Fibroblast of villous mesenchyme (primary cell): ENCODE measurements at regions not wholly inside any gene's neighbourhood (a gene's known extent, or its start where the extent isn't known, plus 50 kb on each side); places are given as distances from the start of the nearest gene placed in this dataset.

Experiments used
- DNase-seq: peaks from one replicate; pipeline ENCODE4 v3.0.0-alpha.2; 2010; ENCODE audit warnings: low read depth
- H3K4me3 ChIP-seq: 2 replicates; pipeline ENCODE4 v1.5.1; 2011; ENCODE audit warnings: low read depth, mild to moderate bottlenecking, low read length
- CTCF ChIP-seq: IDR thresholded peaks from 2 replicates; pipeline ENCODE4 v1.5.1; 2012; ENCODE audit warnings: low read depth, mild to moderate bottlenecking, low read length; ENCODE audit not compliant: insufficient read depth

- no peak for DNase-seq
- no peak overlapping the region for H3K4me3 ChIP-seq
- no peak for TF ChIP-seq CTCF
Measured at GRCh38 chr6:98200084-98200483, 634.3 kb upstream of the POU3F2 start.

GRCh38 chr6:98203170-98203806 lies 631.1 kb upstream of the POU3F2 start:
- H3K4me3 ChIP-seq, result no peak overlapping the region
- no peak for TF ChIP-seq CTCF
- no peak for DNase-seq

GRCh38 chr6:98212468-98212867 lies 621.9 kb upstream of the POU3F2 start:
- TF ChIP-seq CTCF, result no peak
- DNase-seq, result no peak
- H3K4me3 ChIP-seq, result no peak overlapping the region

GRCh38 chr6:98215531-98215930 lies 618.8 kb upstream of the POU3F2 start:
- no peak overlapping the region for H3K4me3 ChIP-seq
- no peak for TF ChIP-seq CTCF
- no peak for DNase-seq

GRCh38 chr6:98230250-98230649 lies 604.1 kb upstream of the POU3F2 start:
- no peak for TF ChIP-seq CTCF
- H3K4me3 ChIP-seq, result no peak overlapping the region
- DNase-seq, result no peak

- no peak for DNase-seq
- no peak for TF ChIP-seq CTCF
- no peak overlapping the region for H3K4me3 ChIP-seq
Measured at GRCh38 chr6:98239057-98239456, 595.3 kb upstream of the POU3F2 start.

GRCh38 chr6:98241630-98242029 lies 592.7 kb upstream of the POU3F2 start:
- TF ChIP-seq CTCF, result no peak
- H3K4me3 ChIP-seq, result no peak overlapping the region
- DNase-seq, result no peak
